GM18909 (cell line): ENCODE measurements at regions not wholly inside any gene's neighbourhood (a gene's known extent, or its start where the extent isn't known, plus 50 kb on each side); places are given as distances from the start of the nearest gene placed in this dataset.
"Not testable (repeated sequence)": the region's sequence is repeated elsewhere in the genome, so short reads cannot be mapped to it uniquely, and the experiment has no call there.

Experiments
- ATAC-seq: cut with Tn5 transposase; IDR thresholded peaks from one replicate; pipeline ENCODE4 v1.9.1; 2021; ENCODE audit warnings: mild to moderate bottlenecking; ENCODE audit not compliant: unreplicated experiment, poor library complexity

DNA sequence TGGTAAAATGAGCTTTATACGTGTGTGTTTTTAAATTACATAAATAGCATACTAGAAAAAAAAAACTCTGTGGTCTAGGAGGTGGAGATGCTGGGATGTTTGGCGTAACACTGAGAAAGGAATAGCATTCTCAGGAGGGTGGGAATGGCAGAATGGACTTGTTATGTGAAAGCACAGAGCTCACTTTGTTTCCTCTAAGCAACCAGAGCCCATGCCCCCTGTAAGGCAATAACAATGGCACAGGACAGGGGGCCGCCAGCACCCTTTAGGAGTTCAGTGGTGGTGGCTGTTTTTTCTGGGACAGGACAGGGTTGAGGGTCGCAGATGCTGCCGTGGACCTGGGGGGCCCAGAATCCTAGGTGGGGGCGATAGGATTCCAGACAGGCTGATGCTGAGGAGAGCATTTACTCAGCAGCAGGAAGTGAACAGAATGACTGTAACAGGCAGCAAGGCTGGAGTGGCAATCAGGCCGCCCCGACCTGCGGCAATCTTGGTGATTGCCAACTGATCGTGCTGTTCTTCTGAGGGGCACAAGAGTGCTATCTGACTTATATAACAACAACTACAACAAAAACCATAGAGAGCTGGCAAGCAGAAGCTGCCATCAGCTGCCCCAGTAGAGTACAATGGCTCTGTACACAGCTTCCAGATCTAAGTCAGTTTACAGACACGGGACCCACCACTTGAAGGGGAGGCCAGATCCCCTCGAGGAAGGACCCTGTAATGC is 160.4 kb downstream of the UACA start:
- no peak for ATAC-seq

DNA sequence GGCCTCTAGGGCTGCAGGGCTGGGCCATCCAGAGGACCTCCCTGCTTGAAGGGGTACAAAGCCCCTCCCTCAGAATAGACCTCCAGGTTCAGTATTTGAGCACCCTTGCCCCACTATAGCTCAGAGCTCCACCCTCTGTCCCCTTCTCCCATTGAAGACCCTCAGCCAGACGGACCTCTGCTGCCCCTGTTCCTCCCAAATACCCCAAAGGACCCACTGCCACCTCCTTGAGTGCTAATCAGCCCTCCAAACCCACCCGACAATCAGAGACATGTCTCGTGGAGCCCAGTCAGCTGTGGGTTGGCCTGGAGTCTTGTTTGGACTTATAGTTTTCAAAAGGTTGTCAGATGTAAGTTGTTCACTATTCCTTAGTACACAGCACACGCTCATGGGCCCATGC is 161.1 kb downstream of the UACA start:
- no peak for ATAC-seq

- no peak for ATAC-seq
These were observed 165.4 kb downstream of the UACA start for GRCh38 chr15:70597945-70598344.

- ATAC-seq: no peak
These were observed 166.2 kb downstream of the UACA start for GRCh38 chr15:70597056-70597603.

DNA sequence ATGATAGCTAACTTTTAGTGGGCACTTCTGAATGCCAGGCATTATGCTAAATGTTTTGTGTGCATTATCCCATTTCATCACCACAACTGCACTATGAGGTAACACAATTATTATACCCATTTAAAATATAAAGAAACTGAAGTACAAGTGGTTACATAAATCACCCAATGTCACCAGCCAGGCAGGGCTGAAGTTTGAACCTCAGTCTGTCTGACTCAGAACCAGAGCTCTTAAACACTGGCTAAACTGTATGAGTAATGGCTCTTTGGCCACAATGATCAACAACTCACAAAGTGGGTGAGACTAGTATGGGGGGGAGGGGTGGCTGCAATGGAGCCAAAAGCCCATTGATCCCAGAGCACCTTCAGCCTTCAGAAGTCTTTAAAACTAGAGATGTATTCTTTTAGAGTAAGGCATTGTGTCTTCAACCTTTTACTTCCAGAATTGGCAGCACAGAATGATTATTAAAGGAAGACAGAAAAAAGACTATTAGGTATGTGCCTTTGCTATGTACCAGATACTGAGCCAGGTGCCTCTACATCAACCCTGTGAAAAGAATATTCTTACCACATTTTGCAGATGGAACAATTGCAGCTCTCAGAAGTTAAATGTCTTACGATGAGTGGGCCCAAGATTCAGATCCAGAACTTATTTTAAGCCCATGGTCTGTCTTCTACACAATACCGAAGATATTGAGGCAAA is 166.9 kb downstream of the UACA start:
- ATAC-seq: no peak

GRCh38 chr15:70593795-70594194 is 169.6 kb downstream of the UACA start:
- no peak for ATAC-seq

DNA sequence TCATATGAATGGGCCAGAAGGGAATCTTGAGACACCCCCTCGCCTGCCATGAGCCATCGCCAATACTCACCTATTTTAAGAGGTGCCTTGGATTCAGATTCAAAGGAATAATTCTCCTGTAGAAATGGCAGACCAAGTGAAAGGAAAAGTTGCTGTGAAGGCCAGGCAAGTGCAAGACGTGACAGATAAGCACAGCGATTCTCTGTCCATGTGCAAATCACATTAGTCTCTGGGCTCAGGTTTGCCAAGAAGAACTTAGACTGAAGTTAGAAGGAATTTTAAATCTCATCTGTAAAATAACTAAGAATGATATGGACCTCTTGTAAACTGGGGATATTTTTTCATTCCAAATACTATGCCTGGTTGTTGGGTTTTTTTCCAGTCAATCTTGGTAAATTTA is 173.6 kb downstream of the UACA start:
- no peak for ATAC-seq

DNA sequence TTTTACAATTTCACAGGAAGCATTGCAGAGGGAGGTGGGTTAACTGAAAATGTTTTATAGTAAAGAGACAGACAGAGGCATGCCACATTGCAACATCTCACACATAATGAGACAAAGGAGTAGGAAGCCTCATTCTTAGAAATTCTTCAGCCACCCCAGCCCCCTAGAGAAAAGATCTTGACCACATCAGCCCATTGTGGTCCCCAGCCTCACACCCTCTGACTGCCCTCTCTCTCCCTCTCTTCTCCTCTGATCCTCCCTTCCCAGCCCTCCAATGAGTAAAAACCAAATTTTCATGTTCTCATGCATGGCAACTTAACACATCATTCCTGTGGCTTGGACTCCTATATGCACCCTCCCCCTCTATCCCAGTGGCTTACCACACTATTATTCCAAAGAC is 174.1 kb downstream of the UACA start:
- no peak for ATAC-seq

GRCh38 chr15:70588613-70589012 is 174.7 kb downstream of the UACA start:
- no peak for ATAC-seq

- ATAC-seq: no peak
These were observed 175.3 kb downstream of the UACA start for GRCh38 chr15:70587896-70588567.

DNA sequence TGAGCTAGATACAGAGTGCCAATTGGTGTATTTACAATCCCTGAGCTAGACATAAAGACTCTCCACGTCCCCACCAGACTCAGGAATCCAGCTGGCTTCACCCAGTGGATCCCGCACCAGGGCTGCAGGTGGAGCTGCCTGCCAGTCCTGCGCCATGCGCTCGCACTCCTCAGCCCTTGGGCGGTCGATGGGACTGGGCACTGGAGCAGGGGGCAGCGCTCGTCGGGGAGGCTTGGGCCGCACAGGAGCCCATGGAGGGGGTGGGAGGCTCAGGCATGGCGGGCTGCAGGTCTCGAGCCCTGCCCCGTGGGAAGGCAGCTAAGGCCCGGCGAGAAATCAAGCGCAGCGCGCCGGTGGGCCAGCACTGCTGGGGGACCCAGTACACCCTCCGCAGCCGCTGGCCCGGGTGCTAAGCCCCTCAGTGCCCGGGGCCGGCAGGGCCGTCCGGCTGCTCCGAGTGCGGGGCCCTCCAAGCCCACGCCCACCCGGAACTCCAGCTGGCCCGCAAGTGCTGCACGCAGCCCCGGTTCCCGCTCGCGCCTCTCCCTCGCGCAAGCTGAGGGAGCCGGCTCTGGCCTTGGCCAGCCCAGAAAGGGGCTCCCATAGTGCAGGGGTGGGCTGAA is 176.2 kb downstream of the UACA start:
- ATAC-seq: not testable (repeated sequence)

GRCh38 chr15:70586241-70586640 is 177.1 kb downstream of the UACA start:
- no peak for ATAC-seq

GRCh38 chr15:70585707-70586034 is 177.7 kb downstream of the UACA start:
- ATAC-seq: no peak

- no peak for ATAC-seq
These were observed 178.3 kb downstream of the UACA start for GRCh38 chr15:70584838-70585706.

DNA sequence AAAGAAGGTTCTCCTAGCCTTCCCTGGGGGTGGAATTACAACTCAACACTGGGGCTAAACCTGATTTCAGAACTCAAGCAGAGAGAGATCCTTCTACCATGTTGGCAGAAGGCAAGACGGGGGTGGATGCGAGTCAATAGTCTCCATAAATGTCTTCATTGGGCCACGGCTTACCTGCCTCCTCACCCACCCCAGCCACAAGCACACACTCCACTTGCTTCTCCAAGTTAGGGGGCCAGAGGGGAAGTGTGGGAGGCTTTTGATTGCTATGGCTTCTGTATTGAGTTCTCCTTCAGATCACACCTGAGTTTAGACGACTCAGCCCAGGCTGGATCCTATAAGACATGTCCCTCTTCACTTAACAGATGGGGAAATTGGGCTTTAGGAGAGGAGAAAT is 178.9 kb downstream of the UACA start:
- no peak for ATAC-seq

DNA sequence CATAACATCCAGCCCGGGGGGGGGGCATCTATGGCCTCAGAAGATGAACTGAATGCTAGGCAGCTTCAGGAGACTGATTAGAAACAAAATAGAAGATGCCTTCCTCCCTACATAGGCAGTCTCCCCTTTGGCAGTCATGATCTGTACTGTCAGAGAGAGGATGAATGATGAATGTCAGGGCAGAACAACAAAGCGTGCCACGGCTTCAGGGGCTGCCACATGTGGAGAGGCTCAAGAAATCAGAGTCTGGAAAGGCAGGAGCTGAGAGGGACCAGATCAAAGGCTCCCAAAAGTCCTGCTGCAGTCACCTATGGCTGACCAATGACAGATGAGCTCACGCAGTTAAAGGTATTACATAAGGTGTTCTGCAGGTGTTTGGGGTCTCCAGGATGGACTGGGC is 180.4 kb downstream of the UACA start:
- ATAC-seq: no peak

GRCh38 chr15:70582143-70582945 is 181.0 kb downstream of the UACA start:
- no peak for ATAC-seq

- no peak for ATAC-seq
These were observed 182.4 kb downstream of the UACA start for GRCh38 chr15:70580958-70581357.

DNA sequence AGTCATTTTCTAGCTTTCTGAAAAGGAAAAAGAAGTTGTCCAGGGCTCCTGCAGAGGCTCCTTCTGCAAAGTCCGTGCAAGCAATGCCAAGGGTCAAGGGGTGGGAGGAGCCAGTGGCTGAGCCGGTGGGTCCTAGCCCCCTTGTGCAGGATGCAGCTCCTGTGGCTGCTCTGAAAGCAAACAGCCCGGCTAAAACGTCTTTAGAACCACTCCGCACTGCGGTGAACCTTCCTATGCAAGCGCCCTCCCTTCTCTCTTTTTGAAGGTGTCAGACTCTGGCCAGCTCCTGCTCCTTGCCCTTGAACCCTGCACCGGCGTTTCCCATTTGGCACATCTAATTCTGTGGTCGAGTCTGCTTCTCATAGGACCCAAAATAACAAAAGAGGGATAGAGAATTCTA is 183.1 kb downstream of the UACA start:
- no peak for ATAC-seq
